ENCODE measurements at regions not wholly inside any gene's neighbourhood (a gene's known extent, or its start where the extent isn't known, plus 50 kb on each side); places are given as distances from the start of the nearest gene placed in this dataset.
"Not testable (repeated sequence)": the region's sequence is repeated elsewhere in the genome, so short reads cannot be mapped to it uniquely, and the experiment has no call there.

- FAIRE-seq: no peak
- no peak for DNase-seq (ENCODE audit: insufficient read length, low spot score)
- TF ChIP-seq CTCF (IDR thresholded peaks at IDR 0.05; ENCODE audit: insufficient read depth, missing control alignments): no peak
These were observed 265.4 kb downstream of the INHBA start for GRCh38 chr7:41437257-41438196.

- DNase-seq (ENCODE audit: insufficient read length, low spot score): no peak
- TF ChIP-seq CTCF (IDR thresholded peaks at IDR 0.05; ENCODE audit: insufficient read depth, missing control alignments): no peak
These were observed 266.8 kb downstream of the INHBA start for GRCh38 chr7:41436139-41436538.

GRCh38 chr7:41435020-41435419 is 267.9 kb downstream of the INHBA start:
- DNase-seq (ENCODE audit: insufficient read length, low spot score); FAIRE-seq: not testable (repeated sequence)

More at GRCh38 chr7:41436139-41436538, 266.8 kb downstream of the INHBA start:
- no peak for FAIRE-seq

- no peak for TF ChIP-seq CTCF (IDR thresholded peaks at IDR 0.05; ENCODE audit: insufficient read depth, missing control alignments)
- DNase-seq (ENCODE audit: insufficient read length, low spot score): no peak
- FAIRE-seq: no peak
These were observed 271.2 kb downstream of the INHBA start for GRCh38 chr7:41431671-41432070.

- DNase-seq (ENCODE audit: insufficient read length, low spot score) (no peak), FAIRE-seq (no peak)
- no peak for TF ChIP-seq CTCF (IDR thresholded peaks at IDR 0.05; ENCODE audit: insufficient read depth, missing control alignments)
These were observed 274.5 kb downstream of the INHBA start for GRCh38 chr7:41428381-41428780.

GRCh38 chr7:41425926-41426325 is 277.0 kb downstream of the INHBA start:
- FAIRE-seq (no peak), DNase-seq (ENCODE audit: insufficient read length, low spot score) (no peak)
- TF ChIP-seq CTCF (IDR thresholded peaks at IDR 0.05; ENCODE audit: insufficient read depth, missing control alignments): no peak

- DNase-seq (ENCODE audit: insufficient read length, low spot score): no peak
- no peak for TF ChIP-seq CTCF (IDR thresholded peaks at IDR 0.05; ENCODE audit: insufficient read depth, missing control alignments)
- FAIRE-seq: no peak
These were observed 281.8 kb downstream of the INHBA start for GRCh38 chr7:41421056-41421455.

All from D721Med (cell line).